ENCODE measurements at regions not wholly inside any gene's neighbourhood (a gene's known extent, or its start where the extent isn't known, plus 50 kb on each side); places are given as distances from the start of the nearest gene placed in this dataset.
A peak's percentile ranks its signal among the peaks of the same experiment; 100 is the strongest.
"Not testable (repeated sequence)": the region's sequence is repeated elsewhere in the genome, so short reads cannot be mapped to it uniquely, and the experiment has no call there.

DNA sequence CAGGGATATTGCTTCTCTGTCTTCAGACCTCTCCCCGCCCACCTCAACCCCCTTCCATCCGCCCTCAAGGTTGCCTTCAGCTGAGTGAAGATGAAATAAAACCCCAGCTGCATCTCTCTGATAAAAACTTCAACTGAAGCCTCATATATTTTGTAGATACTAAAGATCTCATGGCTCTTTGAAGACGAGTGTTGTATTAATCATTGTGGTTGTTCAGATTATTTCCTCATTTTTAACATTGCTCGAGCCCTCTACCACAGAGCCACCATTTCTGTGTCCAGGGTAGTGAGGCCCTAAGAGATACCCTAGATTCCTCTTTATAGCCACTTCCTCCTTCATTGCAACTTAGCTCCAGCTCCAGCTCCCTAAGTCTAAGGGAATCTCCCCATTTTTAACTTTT lies 312.8 kb upstream of the ZNF507 start:
- no peak for DNase-seq (ENCODE audit: low read depth, low spot score)

- no peak for DNase-seq (ENCODE audit: low read depth, low spot score)
These were observed 309.8 kb upstream of the ZNF507 start for GRCh38 chr19:32035626-32036025.

DNA sequence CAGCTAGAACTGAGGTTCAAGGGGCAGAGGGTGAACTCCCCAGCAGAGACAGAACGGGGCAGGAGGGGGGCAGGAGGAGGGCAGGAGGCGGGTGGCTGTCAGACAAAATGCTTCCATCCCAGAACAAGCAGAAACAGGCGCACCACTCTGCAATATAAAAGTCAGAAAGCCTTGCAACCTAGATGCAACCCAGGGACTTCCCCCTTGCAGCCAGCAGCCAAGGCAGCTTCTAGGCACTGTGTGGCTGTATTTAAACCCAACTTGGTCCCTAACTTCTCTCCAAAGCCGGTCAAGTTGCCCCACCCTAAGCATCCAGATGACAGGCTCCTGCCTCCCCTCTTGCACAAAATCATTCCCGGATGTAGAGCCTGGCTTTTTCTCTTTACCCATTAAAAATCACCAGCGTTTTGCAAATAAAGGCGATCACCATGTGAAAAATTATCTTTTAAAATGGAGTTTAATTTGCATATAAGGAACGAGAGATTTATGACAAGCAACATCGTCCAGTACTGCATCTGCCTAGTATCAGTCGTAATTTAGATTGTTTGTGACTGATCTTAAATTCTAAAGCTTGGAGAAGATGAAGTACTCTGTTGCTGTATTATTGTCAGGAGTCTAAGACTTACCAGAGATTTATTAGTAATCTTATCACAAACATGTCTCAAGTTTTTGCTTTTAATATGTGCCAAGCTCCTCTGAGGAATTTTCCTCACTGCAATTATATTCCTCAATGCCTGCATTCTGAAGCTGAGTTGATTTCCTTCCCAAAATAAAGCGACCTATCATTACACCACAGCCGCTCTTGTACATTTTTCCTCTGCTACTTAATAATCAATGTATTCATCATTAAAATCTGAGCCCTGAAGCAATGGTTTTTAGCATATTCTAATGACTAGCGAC lies 307.1 kb upstream of the ZNF507 start:
- no peak for DNase-seq (ENCODE audit: low read depth, low spot score)

- DNase-seq (ENCODE audit: low read depth, low spot score), result no peak
These were observed 306.4 kb upstream of the ZNF507 start for GRCh38 chr19:32038961-32039360.

- DNase-seq (ENCODE audit: low read depth, low spot score), result no peak
These were observed 306.0 kb upstream of the ZNF507 start for GRCh38 chr19:32039440-32039839.

GRCh38 chr19:32040236-32040635 lies 305.2 kb upstream of the ZNF507 start:
- peak; percentile 3 for DNase-seq (ENCODE audit: low read depth, low spot score)

DNA sequence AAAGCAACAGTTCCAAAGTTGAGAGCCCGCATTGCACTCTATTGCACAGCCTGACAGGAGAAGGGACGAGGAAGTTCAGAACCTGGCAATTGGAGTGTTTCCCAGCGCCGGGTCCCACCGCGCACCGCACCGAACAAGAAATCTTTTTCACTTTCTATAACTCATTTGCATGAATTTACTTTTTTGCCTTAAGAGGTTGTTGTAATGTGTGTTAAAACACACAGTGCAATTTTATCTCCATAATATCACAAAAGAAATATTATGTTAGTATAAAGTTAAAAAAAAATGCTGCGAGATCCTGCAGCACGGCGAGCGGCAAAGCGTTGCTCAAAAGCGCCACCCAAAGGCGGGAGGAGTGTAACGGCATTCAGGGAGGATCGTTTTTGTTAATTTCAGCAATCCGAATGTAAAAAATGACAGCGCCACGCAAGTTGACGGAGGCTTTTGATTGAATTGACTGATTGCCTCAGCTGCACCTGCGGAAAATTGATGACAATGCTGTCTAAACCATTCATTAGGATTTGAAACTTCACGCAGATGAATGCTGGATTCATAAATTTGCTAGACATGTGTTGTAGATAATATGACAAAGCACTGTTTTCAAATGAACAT lies 303.6 kb upstream of the ZNF507 start:
- peak; percentile 23 for DNase-seq (ENCODE audit: low read depth, low spot score)

GRCh38 chr19:32047788-32048187 lies 297.6 kb upstream of the ZNF507 start:
- no peak for DNase-seq (ENCODE audit: low read depth, low spot score)

- DNase-seq (ENCODE audit: low read depth, low spot score), result no peak
These were observed 292.0 kb upstream of the ZNF507 start for GRCh38 chr19:32053376-32053775.

DNA sequence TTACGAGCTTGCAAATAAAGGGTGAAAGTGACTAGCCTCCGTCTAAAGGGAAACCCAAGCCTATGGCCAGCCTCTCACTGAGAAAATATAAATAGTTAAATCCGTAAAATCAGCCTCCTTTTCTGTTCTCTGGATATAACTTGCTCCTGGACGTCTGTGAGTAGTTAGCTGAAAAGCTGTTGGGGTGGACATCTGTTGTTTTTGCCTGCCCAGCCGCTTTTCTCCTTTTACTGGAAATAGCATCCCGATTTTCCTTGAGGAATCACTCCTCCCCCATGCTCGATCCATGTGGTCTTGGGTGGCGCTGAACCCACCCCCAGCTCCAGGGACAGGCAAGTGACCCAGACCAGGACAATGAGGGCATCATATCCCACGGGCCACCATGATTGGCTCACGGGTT lies 291.5 kb upstream of the ZNF507 start:
- no peak for DNase-seq (ENCODE audit: low read depth, low spot score)

- no peak for DNase-seq (ENCODE audit: low read depth, low spot score)
These were observed 287.3 kb upstream of the ZNF507 start for GRCh38 chr19:32058131-32058530.

DNA sequence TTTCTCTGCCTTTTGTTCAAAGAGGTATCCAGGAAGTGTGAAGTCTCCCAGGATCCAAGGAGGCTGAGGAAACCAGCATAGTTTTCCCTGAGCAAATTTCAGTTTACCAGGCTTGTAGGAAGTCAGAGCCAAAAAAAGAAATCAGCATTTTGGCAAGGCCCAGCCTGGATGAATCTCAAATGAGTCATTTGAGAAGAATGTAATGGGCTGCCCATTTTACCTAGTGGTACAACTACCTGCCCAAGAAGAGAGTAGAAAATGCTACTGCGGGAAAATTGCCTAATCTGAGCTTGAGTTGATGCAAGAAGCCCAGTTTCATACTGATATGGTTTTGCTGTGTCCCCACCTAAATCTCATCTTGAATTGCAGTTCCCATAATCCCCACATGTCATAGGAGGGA lies 284.1 kb upstream of the ZNF507 start:
- no peak for DNase-seq (ENCODE audit: low read depth, low spot score)

GRCh38 chr19:32063601-32064000 lies 281.8 kb upstream of the ZNF507 start:
- no peak for DNase-seq (ENCODE audit: low read depth, low spot score)

GRCh38 chr19:32066056-32066455 lies 279.4 kb upstream of the ZNF507 start:
- no peak for DNase-seq (ENCODE audit: low read depth, low spot score)

GRCh38 chr19:32067685-32068084 lies 277.7 kb upstream of the ZNF507 start:
- DNase-seq (ENCODE audit: low read depth, low spot score), result peak; percentile 37

GRCh38 chr19:32068793-32069192 lies 276.6 kb upstream of the ZNF507 start:
- DNase-seq (ENCODE audit: low read depth, low spot score), result no peak

- no peak for DNase-seq (ENCODE audit: low read depth, low spot score)
These were observed 275.3 kb upstream of the ZNF507 start for GRCh38 chr19:32070101-32070500.

- DNase-seq (ENCODE audit: low read depth, low spot score), result no peak
These were observed 263.4 kb upstream of the ZNF507 start for GRCh38 chr19:32082028-32082427.

GRCh38 chr19:32084756-32085363 lies 260.6 kb upstream of the ZNF507 start:
- not testable (repeated sequence) for DNase-seq (ENCODE audit: low read depth, low spot score)

DNA sequence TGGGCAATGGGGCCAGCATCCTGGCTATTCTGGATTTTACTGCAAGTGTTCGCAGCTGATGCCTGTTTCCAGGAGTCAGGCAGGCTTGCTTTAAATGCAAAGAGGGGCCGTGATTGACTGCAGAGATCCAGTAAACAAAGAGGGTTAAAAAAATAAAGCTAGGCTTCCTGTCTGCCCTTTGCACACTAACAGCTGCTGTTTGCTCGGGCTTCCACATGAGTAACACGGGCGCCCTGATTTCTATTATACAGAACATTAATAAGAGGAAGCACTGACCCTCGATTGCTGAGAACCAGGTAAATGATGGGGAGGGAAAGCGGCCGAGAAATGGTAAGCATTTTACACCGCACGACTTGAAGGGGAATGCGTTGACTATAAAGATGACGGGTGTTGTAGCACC lies 254.2 kb upstream of the ZNF507 start:
- no peak for DNase-seq (ENCODE audit: low read depth, low spot score)

GRCh38 chr19:32097011-32097410 lies 248.4 kb upstream of the ZNF507 start:
- DNase-seq (ENCODE audit: low read depth, low spot score), result no peak

GRCh38 chr19:32097620-32098019 lies 247.8 kb upstream of the ZNF507 start:
- DNase-seq (ENCODE audit: low read depth, low spot score), result no peak

- peak; percentile 32 for DNase-seq (ENCODE audit: low read depth, low spot score)
These were observed 246.4 kb upstream of the ZNF507 start for GRCh38 chr19:32098968-32099367.
